Brain microvascular endothelial cell (primary cell): ENCODE measurements at regions not wholly inside any gene's neighbourhood (a gene's known extent, or its start where the extent isn't known, plus 50 kb on each side); places are given as distances from the start of the nearest gene placed in this dataset.

ENCODE experiments used
- DNase-seq: peaks from one replicate; pipeline ENCODE4 v3.0.0-alpha.2; 2020
- H3K27ac ChIP-seq: fragments of 250-450 bp; sonication (Bioruptor Pico); 2 replicates; pipeline ENCODE4 v1.5.1; 2020; ENCODE audit warnings: mild to moderate bottlenecking, moderate library complexity
- H3K27me3 ChIP-seq: fragments of 250-450 bp; sonication (Bioruptor Pico); replicated peaks from 2 replicates; pipeline ENCODE4 v1.5.1; 2020; ENCODE audit warnings: mild to moderate bottlenecking
- H3K36me3 ChIP-seq: fragments of 250-450 bp; sonication (Bioruptor Pico); replicated peaks from 2 replicates; pipeline ENCODE4 v1.5.1; 2020; ENCODE audit warnings: mild to moderate bottlenecking
- H3K4me3 ChIP-seq: 2 replicates; pipeline ENCODE4 v1.5.1; 2011; ENCODE audit warnings: low read depth, mild to moderate bottlenecking, control low read depth, low read length, moderate library complexity
- CTCF ChIP-seq: IDR thresholded peaks from 2 replicates; pipeline ENCODE4 v1.5.1; 2011; ENCODE audit warnings: low read depth, mild to moderate bottlenecking, moderate library complexity, low read length, control low read depth, inconsistent platforms; ENCODE audit errors: missing control alignments
- in situ Hi-C: cut with HindIII; loops from 2 replicates; pipeline ENCODE4 v1.10.0; 2017; ENCODE audit warnings: low sequenced_read_pairs, low pct_ligation_motif_present

GRCh38 chr12:93192878-93193277 lies 184.8 kb upstream of the NUDT4 start:
- in situ Hi-C loops = no loop called here
- H3K4me3 ChIP-seq = no peak overlapping the region
- DNase-seq = no peak
- H3K36me3 ChIP-seq = no peaks in the 10 kb centered on the region
- H3K27ac ChIP-seq = no peak overlapping the region
- no peak for TF ChIP-seq CTCF
- no peaks in the 10 kb centered on the region for H3K27me3 ChIP-seq

GRCh38 chr12:93195511-93195910 lies 182.2 kb upstream of the NUDT4 start:
- H3K27ac ChIP-seq = no peak overlapping the region
- no peak for TF ChIP-seq CTCF
- in situ Hi-C loops = no loop called here
- DNase-seq = no peak
- H3K27me3 ChIP-seq = no peaks in the 10 kb centered on the region
- no peak overlapping the region for H3K4me3 ChIP-seq
- H3K36me3 ChIP-seq = no peaks in the 10 kb centered on the region

- no peak for DNase-seq
- Histone ChIP-seq H3K27me3 (no peaks in the 10 kb centered on the region), H3K4me3 (no peak overlapping the region), H3K27ac (peak overlapping the region; percentile 25), H3K36me3 (no peaks in the 10 kb centered on the region)
- in situ Hi-C loops = no loop called here
- no peak for TF ChIP-seq CTCF
Measured at GRCh38 chr12:93197067-93197593, 180.6 kb upstream of the NUDT4 start.

DNA sequence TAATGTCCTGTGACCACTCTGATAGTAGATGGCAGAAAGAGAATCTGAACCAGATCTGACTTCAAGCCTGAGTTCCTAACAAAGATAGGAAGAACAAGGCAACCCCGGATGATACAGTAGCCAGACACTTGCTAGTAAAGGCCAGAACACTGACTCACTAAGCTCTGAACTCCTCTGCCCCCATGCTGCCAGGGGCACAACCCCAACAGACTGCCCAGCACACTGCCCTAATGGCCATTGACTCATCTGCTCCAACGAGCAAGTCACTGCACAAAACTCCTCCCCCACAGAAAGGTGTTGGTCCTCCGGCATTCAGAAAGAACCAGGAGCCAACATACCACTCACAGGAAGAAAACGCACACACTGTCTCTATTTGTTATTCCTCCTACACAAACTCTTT lies 179.6 kb upstream of the NUDT4 start:
- Histone ChIP-seq H3K27me3 (no peaks in the 10 kb centered on the region), H3K27ac (peak overlapping the region; percentile 25), H3K4me3 (no peak overlapping the region), H3K36me3 (no peaks in the 10 kb centered on the region)
- in situ Hi-C loops = no loop called here
- DNase-seq = peak; percentile 55
- TF ChIP-seq CTCF = no peak

DNA sequence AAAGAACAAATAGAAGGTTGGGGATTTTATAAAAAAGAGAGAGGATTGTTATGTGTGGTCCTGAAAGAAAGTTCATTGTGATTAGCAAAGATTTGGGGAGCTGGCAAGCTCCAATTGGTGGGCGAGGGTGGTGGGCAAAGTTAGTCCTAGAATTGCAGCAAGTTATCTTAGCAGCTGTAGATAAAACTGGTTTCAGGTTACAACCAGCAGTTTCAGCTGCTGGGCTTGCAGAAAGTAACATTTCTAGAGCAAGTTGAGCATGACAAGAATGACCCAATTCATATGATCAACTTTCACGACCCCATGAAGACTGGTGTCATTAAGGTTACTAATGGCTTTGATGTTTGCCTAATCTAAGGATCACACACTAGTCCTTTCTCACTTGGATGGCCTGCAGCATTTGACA lies 177.9 kb upstream of the NUDT4 start:
- Histone ChIP-seq H3K36me3 (no peaks in the 10 kb centered on the region), H3K27ac (no peak overlapping the region), H3K4me3 (no peak overlapping the region), H3K27me3 (no peaks in the 10 kb centered on the region)
- in situ Hi-C loops = no loop called here
- no peak for TF ChIP-seq CTCF
- DNase-seq = peak; percentile 58

DNA sequence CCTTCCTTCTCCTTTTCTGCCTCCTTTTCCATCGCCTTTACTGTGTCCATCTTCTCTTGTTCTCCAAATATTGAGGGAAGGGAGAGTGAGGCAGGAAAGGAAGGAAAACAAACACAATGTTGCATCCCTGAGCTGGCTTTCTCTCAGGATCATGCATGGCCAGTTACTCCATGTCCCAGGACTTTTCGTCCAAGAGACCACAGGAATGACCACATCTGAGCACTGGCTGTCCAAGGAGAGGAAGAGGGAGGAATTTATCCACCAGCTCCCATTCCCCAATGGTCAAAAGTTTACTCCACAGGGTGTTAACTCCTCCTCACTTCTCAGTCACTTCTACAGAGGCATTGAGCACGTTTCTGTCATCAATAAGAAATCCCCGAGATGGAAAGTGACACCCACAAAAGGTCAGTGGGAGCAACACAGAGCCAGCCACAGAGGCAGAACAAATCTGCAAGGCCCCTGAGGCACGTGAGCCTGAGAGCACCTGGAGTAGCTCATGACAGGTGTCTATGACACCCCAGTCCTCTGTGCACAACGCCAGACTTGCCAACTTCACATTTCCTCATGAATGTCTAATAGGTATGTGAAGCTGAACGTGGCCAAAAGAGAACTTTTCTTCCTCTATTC lies 177.3 kb upstream of the NUDT4 start:
- in situ Hi-C loops = no loop called here
- Histone ChIP-seq H3K36me3 (no peaks in the 10 kb centered on the region), H3K4me3 (no peak overlapping the region), H3K27ac (no peak overlapping the region), H3K27me3 (no peaks in the 10 kb centered on the region)
- no peak for TF ChIP-seq CTCF
- no peak for DNase-seq
